ENCODE measurements at regions not wholly inside any gene's neighbourhood (a gene's known extent, or its start where the extent isn't known, plus 50 kb on each side); places are given as distances from the start of the nearest gene placed in this dataset.

DNA sequence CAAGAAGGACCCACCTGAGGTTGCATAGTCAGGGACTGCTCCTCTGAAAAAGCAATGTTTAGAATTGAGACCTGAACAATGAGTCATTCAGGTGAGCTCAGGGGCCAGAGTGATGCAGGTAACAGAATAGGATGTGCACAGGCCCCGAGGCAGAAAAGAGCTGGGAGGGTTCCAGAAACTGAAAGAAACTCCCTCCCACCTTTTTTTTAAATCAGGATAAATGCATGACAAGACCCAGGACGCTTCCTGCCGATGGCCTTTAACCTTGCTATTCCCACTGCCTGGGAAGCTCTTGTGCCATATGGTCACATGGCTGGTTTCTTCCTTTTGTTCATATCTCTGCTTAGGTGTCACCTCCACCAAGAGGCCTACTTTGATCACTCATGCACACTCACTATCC lies 214.2 kb upstream of the ZBED5 start:
- TF ChIP-seq, protein P1, sequence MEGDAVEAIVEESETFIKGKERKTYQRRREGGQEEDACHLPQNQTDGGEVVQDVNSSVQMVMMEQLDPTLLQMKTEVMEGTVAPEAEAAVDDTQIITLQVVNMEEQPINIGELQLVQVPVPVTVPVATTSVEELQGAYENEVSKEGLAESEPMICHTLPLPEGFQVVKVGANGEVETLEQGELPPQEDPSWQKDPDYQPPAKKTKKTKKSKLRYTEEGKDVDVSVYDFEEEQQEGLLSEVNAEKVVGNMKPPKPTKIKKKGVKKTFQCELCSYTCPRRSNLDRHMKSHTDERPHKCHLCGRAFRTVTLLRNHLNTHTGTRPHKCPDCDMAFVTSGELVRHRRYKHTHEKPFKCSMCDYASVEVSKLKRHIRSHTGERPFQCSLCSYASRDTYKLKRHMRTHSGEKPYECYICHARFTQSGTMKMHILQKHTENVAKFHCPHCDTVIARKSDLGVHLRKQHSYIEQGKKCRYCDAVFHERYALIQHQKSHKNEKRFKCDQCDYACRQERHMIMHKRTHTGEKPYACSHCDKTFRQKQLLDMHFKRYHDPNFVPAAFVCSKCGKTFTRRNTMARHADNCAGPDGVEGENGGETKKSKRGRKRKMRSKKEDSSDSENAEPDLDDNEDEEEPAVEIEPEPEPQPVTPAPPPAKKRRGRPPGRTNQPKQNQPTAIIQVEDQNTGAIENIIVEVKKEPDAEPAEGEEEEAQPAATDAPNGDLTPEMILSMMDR (IDR thresholded peaks at IDR 0.05; ENCODE audit: insufficient read depth, low read length), result no peak
- no peak for DNase-seq (ENCODE audit: low read depth)
- H3K4me3 ChIP-seq (ENCODE audit: low read depth, low read length), result no peak overlapping the region

DNA sequence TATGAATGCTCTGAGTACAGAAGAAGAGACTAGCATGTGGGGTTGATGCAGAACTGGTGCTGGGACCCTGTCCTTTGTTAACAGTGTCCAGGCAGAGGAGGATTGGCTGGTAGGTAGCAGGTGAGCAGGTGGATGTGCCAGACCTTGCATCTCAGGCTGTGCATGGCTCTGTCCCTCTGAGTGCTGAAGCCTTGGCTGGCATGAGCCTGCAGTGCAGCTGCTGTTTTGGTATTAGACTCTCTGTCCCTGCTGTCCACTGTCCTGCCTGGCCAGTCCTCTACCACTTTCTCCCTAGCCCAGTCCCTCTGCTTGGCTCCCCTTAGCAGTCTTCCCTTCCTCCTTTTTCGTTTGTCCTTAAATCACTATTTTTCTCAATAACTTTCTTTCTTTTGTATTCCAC lies 213.6 kb upstream of the ZBED5 start:
- TF ChIP-seq, protein P1 (IDR thresholded peaks at IDR 0.05; ENCODE audit: insufficient read depth, low read length), result no peak
- no peak for DNase-seq (ENCODE audit: low read depth)
- H3K4me3 ChIP-seq (ENCODE audit: low read depth, low read length), result no peak overlapping the region

GRCh38 chr11:11070976-11071375 lies 213.1 kb upstream of the ZBED5 start:
- TF ChIP-seq, protein P1 (IDR thresholded peaks at IDR 0.05; ENCODE audit: insufficient read depth, low read length), result no peak
- H3K4me3 ChIP-seq (ENCODE audit: low read depth, low read length), result no peak overlapping the region
- no peak for DNase-seq (ENCODE audit: low read depth)

GRCh38 chr11:11069841-11070835 lies 212.3 kb upstream of the ZBED5 start:
- no peak overlapping the region for H3K4me3 ChIP-seq (ENCODE audit: low read depth, low read length)
- no peak for DNase-seq (ENCODE audit: low read depth)
- TF ChIP-seq, protein P1 (IDR thresholded peaks at IDR 0.05; ENCODE audit: insufficient read depth, low read length), result no peak

DNA sequence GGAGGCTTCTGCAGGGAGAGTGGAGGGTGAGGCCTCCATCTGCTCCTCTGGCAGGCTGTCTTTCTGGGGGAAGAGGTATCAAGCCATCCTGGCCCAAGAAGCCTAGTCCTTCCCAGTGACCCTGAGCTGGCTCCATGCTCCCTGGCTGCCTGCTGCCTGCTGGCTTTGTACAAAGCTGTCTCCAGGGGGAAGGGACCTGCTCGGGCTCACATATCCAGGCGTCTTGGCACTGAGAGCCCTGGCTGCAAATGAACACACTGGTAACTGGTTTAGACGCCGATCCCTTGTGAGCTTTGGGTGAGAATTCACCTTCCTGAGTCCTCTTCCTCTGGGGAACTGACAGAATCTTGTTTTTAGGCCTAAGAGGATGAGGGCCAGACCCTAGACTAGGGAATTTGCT lies 210.3 kb upstream of the ZBED5 start:
- TF ChIP-seq, protein P1 (IDR thresholded peaks at IDR 0.05; ENCODE audit: insufficient read depth, low read length), result no peak
- H3K4me3 ChIP-seq (ENCODE audit: low read depth, low read length), result no peak overlapping the region
- DNase-seq (ENCODE audit: low read depth), result no peak

DNA sequence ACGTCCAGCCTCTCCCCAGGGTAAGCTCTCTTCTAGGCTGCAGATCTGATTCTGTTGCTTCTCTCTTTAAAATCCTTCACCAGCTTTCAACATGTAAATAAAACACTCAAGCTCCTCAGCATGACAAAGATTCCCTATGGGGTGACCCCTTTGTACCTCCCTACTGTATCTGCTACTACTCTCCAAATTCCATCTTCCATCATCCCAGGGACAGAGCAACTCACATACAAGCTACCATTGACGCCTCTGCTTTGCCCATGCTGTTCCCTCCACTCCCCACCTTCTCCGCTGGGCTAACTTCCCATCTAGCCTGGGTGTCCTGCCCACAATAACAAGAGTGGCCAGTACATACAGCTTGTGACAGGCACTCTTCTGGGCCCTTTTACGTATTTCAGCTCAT lies 207.5 kb upstream of the ZBED5 start:
- TF ChIP-seq, protein P1 (IDR thresholded peaks at IDR 0.05; ENCODE audit: insufficient read depth, low read length), result no peak
- no peak for DNase-seq (ENCODE audit: low read depth)
- no peak overlapping the region for H3K4me3 ChIP-seq (ENCODE audit: low read depth, low read length)
